Astrocyte (in vitro differentiated cells and primary cell): ENCODE measurements at regions not wholly inside any gene's neighbourhood (a gene's known extent, or its start where the extent isn't known, plus 50 kb on each side); places are given as distances from the start of the nearest gene placed in this dataset.

Experiments used
- DNase-seq: peaks from one replicate; pipeline ENCODE4 v3.0.0-alpha.2; 2010; ENCODE audit warnings: low read depth
- FAIRE-seq: peaks from 2 replicates; lab custom pipeline; 2011; peaks lifted over from hg19 to GRCh38; lab: Jason Lieb, UNC
- H2AFZ ChIP-seq: 2 replicates; pipeline ENCODE4 v1.6.0; 2012; ENCODE audit warnings: low read depth, low read length, inconsistent platforms
- H3K27ac ChIP-seq: 2 replicates; pipeline ENCODE4 v1.5.1; 2011; ENCODE audit warnings: low read depth, low read length, inconsistent platforms
- H3K27me3 ChIP-seq: 2 replicates; pipeline ENCODE4 v1.6.0; 2011; ENCODE audit warnings: low read length, inconsistent platforms; ENCODE audit not compliant: insufficient read depth
- H3K36me3 ChIP-seq: 2 replicates; pipeline ENCODE4 v1.5.1; 2011; ENCODE audit warnings: low read length, inconsistent platforms; ENCODE audit not compliant: insufficient read depth
- H3K4me1 ChIP-seq: 2 replicates; pipeline ENCODE4 v1.5.1; 2011; ENCODE audit warnings: low read length, inconsistent platforms; ENCODE audit not compliant: insufficient read depth
- H3K4me2 ChIP-seq: 2 replicates; pipeline ENCODE4 v1.6.0; 2012; ENCODE audit warnings: low read length, inconsistent platforms
- H3K4me3 ChIP-seq: 2 replicates; pipeline ENCODE4 v1.5.1; 2011; ENCODE audit warnings: low read depth, mild to moderate bottlenecking, low read length, inconsistent platforms; ENCODE audit not compliant: insufficient read depth
- H3K79me2 ChIP-seq: 2 replicates; pipeline ENCODE4 v1.6.0; 2012; ENCODE audit warnings: mild to moderate bottlenecking, low read length, inconsistent platforms; ENCODE audit not compliant: insufficient read depth
- H3K9ac ChIP-seq: 2 replicates; pipeline ENCODE4 v1.6.0; 2012; ENCODE audit warnings: mild to moderate bottlenecking, low read length, inconsistent platforms
- H3K9me3 ChIP-seq: 2 replicates; pipeline ENCODE4 v1.5.1; 2012; ENCODE audit warnings: low read depth, mild to moderate bottlenecking, low read length, inconsistent platforms; ENCODE audit not compliant: insufficient read depth
- H4K20me1 ChIP-seq: 2 replicates; pipeline ENCODE4 v1.6.0; 2012; ENCODE audit warnings: low read length, inconsistent platforms; ENCODE audit not compliant: insufficient read depth
- H3K27ac Mint-ChIP-seq: one replicate; pipeline ENCODE4 v1.8.0; 2021; ENCODE audit warnings: mild to moderate bottlenecking, mixed read lengths; ENCODE audit not compliant: unreplicated experiment
- H3K27me3 Mint-ChIP-seq: one replicate; pipeline ENCODE4 v1.8.0; 2021; ENCODE audit warnings: low read depth, mixed read lengths; ENCODE audit not compliant: unreplicated experiment
- H3K36me3 Mint-ChIP-seq: one replicate; pipeline ENCODE4 v1.8.0; 2021; ENCODE audit warnings: low read depth, mixed read lengths; ENCODE audit not compliant: unreplicated experiment
- H3K4me1 Mint-ChIP-seq: one replicate; pipeline ENCODE4 v1.8.0; 2021; ENCODE audit warnings: low read depth, mixed read lengths; ENCODE audit not compliant: unreplicated experiment
- H3K4me3 Mint-ChIP-seq: one replicate; pipeline ENCODE4 v1.8.0; 2021; ENCODE audit warnings: mild to moderate bottlenecking, moderate library complexity, mixed read lengths; ENCODE audit not compliant: unreplicated experiment
- H3K9me3 Mint-ChIP-seq: one replicate; pipeline ENCODE4 v1.8.0; 2021; ENCODE audit warnings: mild to moderate bottlenecking, mixed read lengths; ENCODE audit not compliant: unreplicated experiment
- EZH2 ChIP-seq: IDR thresholded peaks from 2 replicates; pipeline ENCODE4 v1.6.1; 2012; ENCODE audit warnings: mild to moderate bottlenecking, low read length, inconsistent platforms; ENCODE audit not compliant: insufficient read depth
- TF ChIP-seq, protein P1 (sequence below): IDR thresholded peaks from 2 replicates; pipeline ENCODE4 v1.5.1; 2011; ENCODE audit warnings: low read depth, mild to moderate bottlenecking, inconsistent platforms, low read length, moderate library complexity; ENCODE audit not compliant: insufficient read depth

DNA sequence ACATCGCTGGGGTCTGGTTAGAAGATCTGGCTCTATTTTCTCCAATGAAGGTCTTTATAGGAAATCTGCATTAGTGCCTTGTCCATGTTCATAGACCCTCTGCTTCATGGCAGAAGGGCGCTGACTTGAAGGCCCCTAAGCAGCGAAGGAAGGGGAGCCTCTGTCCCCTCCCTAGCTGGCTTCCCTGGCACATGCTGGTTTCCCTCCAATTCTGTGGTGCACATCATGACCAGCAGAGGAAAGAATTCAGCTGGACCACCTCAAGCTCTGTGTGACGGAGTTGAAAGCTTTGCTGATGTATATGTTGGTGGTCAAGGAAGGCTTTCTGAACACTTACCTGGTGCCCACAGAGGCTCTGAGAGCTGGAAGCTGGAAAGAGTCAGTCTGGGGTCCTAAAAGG lies 129.7 kb upstream of the MYLIP start:
- Histone ChIP-seq H3K9me3 (no peaks in the 10 kb centered on the region), H3K27ac (no peak overlapping the region), H3K36me3 (no peaks in the 10 kb centered on the region), H2AFZ (no peak overlapping the region), H3K4me3 (no peak overlapping the region), H3K4me2 (no peak overlapping the region), H3K9ac (no peak overlapping the region), H3K79me2 (no peaks in the 10 kb centered on the region), H3K27me3 (peaks cover 2% of the 10 kb centered on the region), H3K4me1 (no peaks in the 10 kb centered on the region), H4K20me1 (no peaks in the 10 kb centered on the region)
- peaks cover 14% of the 10 kb centered on the region for H3K4me1 Mint-ChIP-seq
- no peak overlapping the region for H3K4me3 Mint-ChIP-seq
- H3K36me3 Mint-ChIP-seq, result no peaks in the 10 kb centered on the region
- H3K27me3 Mint-ChIP-seq, result peaks cover 13% of the 10 kb centered on the region
- TF ChIP-seq EZH2, result no peak
- TF ChIP-seq, protein P1, sequence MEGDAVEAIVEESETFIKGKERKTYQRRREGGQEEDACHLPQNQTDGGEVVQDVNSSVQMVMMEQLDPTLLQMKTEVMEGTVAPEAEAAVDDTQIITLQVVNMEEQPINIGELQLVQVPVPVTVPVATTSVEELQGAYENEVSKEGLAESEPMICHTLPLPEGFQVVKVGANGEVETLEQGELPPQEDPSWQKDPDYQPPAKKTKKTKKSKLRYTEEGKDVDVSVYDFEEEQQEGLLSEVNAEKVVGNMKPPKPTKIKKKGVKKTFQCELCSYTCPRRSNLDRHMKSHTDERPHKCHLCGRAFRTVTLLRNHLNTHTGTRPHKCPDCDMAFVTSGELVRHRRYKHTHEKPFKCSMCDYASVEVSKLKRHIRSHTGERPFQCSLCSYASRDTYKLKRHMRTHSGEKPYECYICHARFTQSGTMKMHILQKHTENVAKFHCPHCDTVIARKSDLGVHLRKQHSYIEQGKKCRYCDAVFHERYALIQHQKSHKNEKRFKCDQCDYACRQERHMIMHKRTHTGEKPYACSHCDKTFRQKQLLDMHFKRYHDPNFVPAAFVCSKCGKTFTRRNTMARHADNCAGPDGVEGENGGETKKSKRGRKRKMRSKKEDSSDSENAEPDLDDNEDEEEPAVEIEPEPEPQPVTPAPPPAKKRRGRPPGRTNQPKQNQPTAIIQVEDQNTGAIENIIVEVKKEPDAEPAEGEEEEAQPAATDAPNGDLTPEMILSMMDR, result no peak
- H3K9me3 Mint-ChIP-seq, result no peaks in the 10 kb centered on the region
- DNase-seq, result no peak
- no peak for FAIRE-seq
- no peak overlapping the region for H3K27ac Mint-ChIP-seq

DNA sequence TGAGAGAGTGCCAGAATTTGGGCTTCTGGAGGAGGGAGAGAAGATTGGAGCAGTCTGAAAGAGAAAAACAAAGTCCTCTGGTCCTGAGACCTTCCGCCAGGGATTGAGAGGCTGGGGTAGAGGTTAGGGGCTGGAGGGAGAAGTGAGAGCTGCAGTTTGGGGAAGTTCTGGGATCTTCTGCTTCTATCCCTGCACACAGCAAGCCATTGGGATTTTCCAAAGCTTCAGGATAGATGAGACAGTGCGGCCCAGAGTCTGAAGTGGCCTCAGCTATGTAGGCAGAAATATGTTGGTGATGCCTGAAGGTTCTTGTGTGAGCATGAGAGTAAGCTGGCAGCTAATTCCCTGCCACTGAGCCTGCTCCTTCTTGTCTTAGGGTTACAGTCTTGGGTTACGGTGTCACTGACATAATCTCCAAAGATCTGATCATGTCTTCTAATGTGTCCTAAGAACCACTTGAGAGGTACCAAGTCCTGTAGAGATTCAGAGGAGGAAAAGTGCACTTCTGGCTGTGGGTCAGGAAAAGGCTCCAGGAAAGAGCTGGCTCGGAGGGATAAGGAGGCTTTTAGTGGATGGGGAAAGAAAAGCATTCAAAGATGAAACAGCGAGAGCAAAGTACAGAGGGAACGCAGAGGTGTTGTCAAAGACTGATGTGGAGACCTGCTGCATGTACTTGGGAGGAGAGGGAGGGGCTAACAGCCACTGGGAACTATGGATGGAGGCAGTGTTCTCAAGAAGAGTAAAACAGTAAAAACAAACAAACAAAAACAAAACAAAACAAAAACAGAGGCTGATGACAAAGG lies 131.1 kb upstream of the MYLIP start:
- Histone ChIP-seq H3K36me3 (no peaks in the 10 kb centered on the region), H3K9me3 (no peaks in the 10 kb centered on the region)

More for the DNA sequence above, 131.1 kb upstream of the MYLIP start:
- Mint-ChIP-seq H3K9me3 (no peaks in the 10 kb centered on the region), H3K27ac (no peak overlapping the region), H3K4me3 (no peak overlapping the region), H3K4me1 (peaks cover 14% of the 10 kb centered on the region), H3K27me3 (peaks cover 5% of the 10 kb centered on the region), H3K36me3 (no peaks in the 10 kb centered on the region)
- H2AFZ ChIP-seq, result no peak overlapping the region
- no peaks in the 10 kb centered on the region for H4K20me1 ChIP-seq
- H3K4me1 ChIP-seq, result no peaks in the 10 kb centered on the region
- no peaks in the 10 kb centered on the region for H3K79me2 ChIP-seq
- no peak overlapping the region for H3K4me2 ChIP-seq
- DNase-seq (no peak), FAIRE-seq (no peak)
- H3K4me3 ChIP-seq, result no peak overlapping the region
- H3K27me3 ChIP-seq, result peaks cover 2% of the 10 kb centered on the region
- TF ChIP-seq, protein P1, result no peak
- no peak for TF ChIP-seq EZH2
- no peak overlapping the region for H3K27ac ChIP-seq
- no peak overlapping the region for H3K9ac ChIP-seq
